B cell (primary cell): ENCODE measurements at regions not wholly inside any gene's neighbourhood (a gene's known extent, or its start where the extent isn't known, plus 50 kb on each side); places are given as distances from the start of the nearest gene placed in this dataset.

Source experiments
- EZH2 ChIP-seq: IDR thresholded peaks from 2 replicates; pipeline ENCODE4 v1.6.1; 2012; ENCODE audit warnings: borderline replicate concordance, low read depth, mild to moderate bottlenecking, moderate library complexity, low read length; ENCODE audit not compliant: insufficient read depth, poor library complexity, severe bottlenecking
- TF ChIP-seq, protein P1 (sequence below): fragments of 200-600 bp; IDR thresholded peaks from one replicate; pipeline ENCODE4 v1.8.0; 2022; ENCODE audit warnings: antibody characterized with exemption, mild to moderate bottlenecking

DNA sequence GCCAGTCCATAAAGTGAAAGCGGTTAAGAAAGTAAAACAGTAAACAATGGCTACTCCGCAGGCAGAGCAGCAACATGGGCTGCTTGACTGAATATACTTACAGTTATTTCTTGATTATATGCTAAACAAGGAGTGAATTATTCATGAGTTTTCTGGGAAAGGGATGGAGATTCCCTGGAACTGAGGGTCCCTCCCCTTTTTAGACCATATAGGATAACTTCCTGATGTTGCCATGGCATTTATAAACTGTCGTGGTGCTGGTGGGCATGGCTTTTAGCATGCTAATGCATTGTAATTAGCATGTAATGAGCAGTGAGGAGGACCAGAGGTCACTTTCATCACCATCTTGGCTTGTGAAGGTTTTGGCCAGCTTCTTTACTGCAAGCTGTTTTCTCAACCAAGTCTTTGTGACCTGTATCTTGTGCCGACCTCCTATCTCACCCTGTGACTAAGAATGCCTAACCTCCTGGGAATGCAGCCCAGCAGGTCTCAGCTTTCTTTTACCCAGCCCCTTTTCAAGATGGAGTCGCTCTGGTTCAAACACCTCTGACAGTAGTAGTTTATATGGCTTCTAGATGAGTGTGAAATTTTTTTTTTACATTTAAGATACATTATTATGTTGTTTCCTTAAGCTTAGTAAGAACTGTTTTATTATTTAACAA lies 514.8 kb upstream of the TENM3 start:
- TF ChIP-seq, protein P1, sequence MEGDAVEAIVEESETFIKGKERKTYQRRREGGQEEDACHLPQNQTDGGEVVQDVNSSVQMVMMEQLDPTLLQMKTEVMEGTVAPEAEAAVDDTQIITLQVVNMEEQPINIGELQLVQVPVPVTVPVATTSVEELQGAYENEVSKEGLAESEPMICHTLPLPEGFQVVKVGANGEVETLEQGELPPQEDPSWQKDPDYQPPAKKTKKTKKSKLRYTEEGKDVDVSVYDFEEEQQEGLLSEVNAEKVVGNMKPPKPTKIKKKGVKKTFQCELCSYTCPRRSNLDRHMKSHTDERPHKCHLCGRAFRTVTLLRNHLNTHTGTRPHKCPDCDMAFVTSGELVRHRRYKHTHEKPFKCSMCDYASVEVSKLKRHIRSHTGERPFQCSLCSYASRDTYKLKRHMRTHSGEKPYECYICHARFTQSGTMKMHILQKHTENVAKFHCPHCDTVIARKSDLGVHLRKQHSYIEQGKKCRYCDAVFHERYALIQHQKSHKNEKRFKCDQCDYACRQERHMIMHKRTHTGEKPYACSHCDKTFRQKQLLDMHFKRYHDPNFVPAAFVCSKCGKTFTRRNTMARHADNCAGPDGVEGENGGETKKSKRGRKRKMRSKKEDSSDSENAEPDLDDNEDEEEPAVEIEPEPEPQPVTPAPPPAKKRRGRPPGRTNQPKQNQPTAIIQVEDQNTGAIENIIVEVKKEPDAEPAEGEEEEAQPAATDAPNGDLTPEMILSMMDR: no peak
- TF ChIP-seq EZH2: no peak
